ENCODE measurements at regions not wholly inside any gene's neighbourhood (a gene's known extent, or its start where the extent isn't known, plus 50 kb on each side); places are given as distances from the start of the nearest gene placed in this dataset.

GRCh38 chr11:112334381-112334780 is 73.7 kb upstream of the PLET1 start (continued):
- TF ChIP-seq ZBTB43 (CRISPR knock-in tag; IDR thresholded peaks at IDR 0.05) (no peak), ESRRA (CRISPR knock-in tag; IDR thresholded peaks at IDR 0.05; ENCODE audit: borderline replicate concordance) (no peak), SOX15 (CRISPR knock-in tag; IDR thresholded peaks at IDR 0.05) (no peak), CDX4 (CRISPR knock-in tag; IDR thresholded peaks at IDR 0.05; ENCODE audit: borderline replicate concordance) (no peak), HMGXB4 (CRISPR knock-in tag; IDR thresholded peaks at IDR 0.05) (no peak), ZNF416 (CRISPR knock-in tag; IDR thresholded peaks at IDR 0.05) (no peak), ATF6 (CRISPR knock-in tag; IDR thresholded peaks at IDR 0.05) (no peak), SMAD3 (CRISPR knock-in tag; IDR thresholded peaks at IDR 0.05; ENCODE audit: borderline replicate concordance) (no peak), KAT7 (CRISPR knock-in tag; IDR thresholded peaks at IDR 0.05; ENCODE audit: borderline replicate concordance) (no peak), ATF3 (CRISPR knock-in tag; conservative IDR thresholded peaks at IDR 0.05) (no peak), MXD4 (CRISPR knock-in tag; IDR thresholded peaks at IDR 0.05; ENCODE audit: borderline replicate concordance) (no peak), ZNF263 (CRISPR knock-in tag; IDR thresholded peaks at IDR 0.05; ENCODE audit: low read depth) (no peak)

GRCh38 chr11:112336356-112336886 is 75.8 kb upstream of the PLET1 start:
- CTCF ChIA-PET, result interaction anchor here (2.5 kb wide), 1 partner anchor 9 kb away, joined by 10 read pairs; no protein-coding TSS in a partner anchor
- H3K9me3 Mint-ChIP-seq, result peaks cover 10% of the 10 kb centered on the region; the same call in 1 of the 2 replicates
- H3K4me3 Mint-ChIP-seq, result no peak overlapping the region
- H3K27ac Mint-ChIP-seq, result no peak overlapping the region
- TF ChIP-seq RELA (CRISPR knock-in tag; IDR thresholded peaks at IDR 0.05; ENCODE audit: borderline replicate concordance) (no peak), ZNF121 (CRISPR knock-in tag; IDR thresholded peaks at IDR 0.05) (no peak), ELF4 (CRISPR knock-in tag; IDR thresholded peaks at IDR 0.05; ENCODE audit: low read depth) (no peak), ZNF317 (CRISPR knock-in tag; IDR thresholded peaks at IDR 0.05; ENCODE audit: borderline replicate concordance, low read depth) (no peak), CREM (CRISPR knock-in tag; IDR thresholded peaks at IDR 0.05) (no peak), ZNF423 (CRISPR knock-in tag; IDR thresholded peaks at IDR 0.05) (no peak), JUN (CRISPR knock-in tag; IDR thresholded peaks at IDR 0.05) (no peak), MXD4 (CRISPR knock-in tag; IDR thresholded peaks at IDR 0.05; ENCODE audit: borderline replicate concordance) (no peak), ZNF219 (CRISPR knock-in tag; IDR thresholded peaks at IDR 0.05; ENCODE audit: borderline replicate concordance) (no peak), ATF6 (CRISPR knock-in tag; IDR thresholded peaks at IDR 0.05) (no peak)
- ATAC-seq (no peak), DNase-seq (ENCODE audit: low spot score) (no peak)
- H3K27me3 Mint-ChIP-seq (ENCODE audit: low read depth), result peaks cover 8% of the 10 kb centered on the region; the same call in 1 of the 2 replicates
- no peaks in the 10 kb centered on the region for H3K36me3 Mint-ChIP-seq
- POLR2A ChIA-PET, result no interaction called here
- H3K4me1 Mint-ChIP-seq, result no peaks in the 10 kb centered on the region

All from WTC11 (cell line).